Peyer's patch (tissue), 4 donors: ENCODE measurements at regions not wholly inside any gene's neighbourhood (a gene's known extent, or its start where the extent isn't known, plus 50 kb on each side); places are given as distances from the start of the nearest gene placed in this dataset.

Experiments used
- DNase-seq, 3 donors: peaks; one replicate each; pipeline ENCODE4 v3.0.0-alpha.2; 2017 to 2019
- H3K27ac ChIP-seq, 4 donors: fragments of 200-600 bp; sonication (generic); one replicate each; pipeline ENCODE4 v1.5.1; 2016 to 2019
- H3K27me3 ChIP-seq, 2 donors: fragments of 200-600 bp; sonication (generic); one replicate each; pipeline ENCODE4 v1.5.1; 2019
- H3K36me3 ChIP-seq, 3 donors: fragments of 200-600 bp; sonication (generic); one replicate each; pipeline ENCODE4 v1.5.1; 2016 to 2019
- H3K4me1 ChIP-seq, 4 donors: fragments of 200-600 bp; sonication (generic); one replicate each; pipeline ENCODE4 v1.5.1; 2016 to 2019
- H3K4me3 ChIP-seq, 4 donors: fragments of 200-600 bp; sonication (generic); 1 replicate in 3 of 4; 2 replicates in 1 of 4; pipeline ENCODE4 v1.5.1; 2016 to 2019; ENCODE audit warnings: mild to moderate bottlenecking in 1 of 4
- H3K9me3 ChIP-seq, 4 donors: fragments of 200-600 bp; sonication (generic); one replicate each; pipeline ENCODE4 v1.5.1; 2016 to 2019; ENCODE audit warnings: mild to moderate bottlenecking in 1 of 4
- CTCF ChIP-seq, 6 experiments: fragments of 450-650 bp in 4 of 6; fragments of 200-600 bp in 2 of 6; sonication (generic) in 1 of 6; IDR thresholded peaks; one replicate each; pipeline ENCODE4 v1.5.1; 2017 to 2019; ENCODE audit warnings: antibody characterized with exemption in 6 of 6, mild to moderate bottlenecking in 3 of 6, moderate library complexity in 1 of 6
- POLR2A ChIP-seq, 2 donors: fragments of 450-650 bp; IDR thresholded peaks; one replicate each; pipeline ENCODE4 v1.5.1; 2017; ENCODE audit warnings: antibody characterized with exemption in 2 of 2, mild to moderate bottlenecking in 2 of 2, moderate library complexity in 2 of 2

GRCh38 chr1:56297208-56297607 is 282.2 kb downstream of the PLPP3 start:
- H3K9me3 ChIP-seq: no peaks in the 10 kb centered on the region
- peaks cover 0 to 5% (median 0%) of the 10 kb centered on the region in 4 donors for H3K4me1 ChIP-seq
- no peaks in the 10 kb centered on the region for H3K27me3 ChIP-seq
- TF ChIP-seq POLR2A (IDR thresholded peaks at IDR 0.05) (no peak), CTCF (IDR thresholded peaks at IDR 0.05) (no peak)
- H3K27ac ChIP-seq: no peak overlapping the region
- no peak for DNase-seq
- no peaks in the 10 kb centered on the region for H3K36me3 ChIP-seq
- no peak overlapping the region for H3K4me3 ChIP-seq

- no peak overlapping the region for H3K4me3 ChIP-seq
- TF ChIP-seq CTCF (IDR thresholded peaks at IDR 0.05) (no peak), POLR2A (IDR thresholded peaks at IDR 0.05) (no peak)
- no peak for DNase-seq
- H3K36me3 ChIP-seq: no peaks in the 10 kb centered on the region
- no peak overlapping the region for H3K27ac ChIP-seq
- no peaks in the 10 kb centered on the region for H3K9me3 ChIP-seq
- peaks cover 0 to 5% (median 0%) of the 10 kb centered on the region in 4 donors for H3K4me1 ChIP-seq
- no peaks in the 10 kb centered on the region for H3K27me3 ChIP-seq
Observed at GRCh38 chr1:56295949-56296929, 283.1 kb downstream of the PLPP3 start.

- Histone ChIP-seq H3K36me3 (no peaks in the 10 kb centered on the region), H3K4me3 (no peak overlapping the region), H3K27me3 (no peaks in the 10 kb centered on the region), H3K9me3 (no peaks in the 10 kb centered on the region), H3K27ac (peak overlapping the region in 1 of 4 donors; percentile 13), H3K4me1 (no peaks in the 10 kb centered on the region)
- TF ChIP-seq POLR2A (IDR thresholded peaks at IDR 0.05): no peak
- TF ChIP-seq CTCF (IDR thresholded peaks at IDR 0.05): no peak
- peak in 1 of 3 donors; percentile 44 for DNase-seq
Observed at GRCh38 chr1:56291374-56291919, 287.9 kb downstream of the PLPP3 start.

- no peak overlapping the region for H3K4me3 ChIP-seq
- H3K36me3 ChIP-seq: no peaks in the 10 kb centered on the region
- no peaks in the 10 kb centered on the region for H3K27me3 ChIP-seq
- H3K27ac ChIP-seq: no peak overlapping the region
- no peaks in the 10 kb centered on the region for H3K9me3 ChIP-seq
- TF ChIP-seq POLR2A (IDR thresholded peaks at IDR 0.05) (no peak), CTCF (IDR thresholded peaks at IDR 0.05) (no peak)
- no peak for DNase-seq
- H3K4me1 ChIP-seq: no peaks in the 10 kb centered on the region
Observed at GRCh38 chr1:56289260-56289659, 290.1 kb downstream of the PLPP3 start.

DNA sequence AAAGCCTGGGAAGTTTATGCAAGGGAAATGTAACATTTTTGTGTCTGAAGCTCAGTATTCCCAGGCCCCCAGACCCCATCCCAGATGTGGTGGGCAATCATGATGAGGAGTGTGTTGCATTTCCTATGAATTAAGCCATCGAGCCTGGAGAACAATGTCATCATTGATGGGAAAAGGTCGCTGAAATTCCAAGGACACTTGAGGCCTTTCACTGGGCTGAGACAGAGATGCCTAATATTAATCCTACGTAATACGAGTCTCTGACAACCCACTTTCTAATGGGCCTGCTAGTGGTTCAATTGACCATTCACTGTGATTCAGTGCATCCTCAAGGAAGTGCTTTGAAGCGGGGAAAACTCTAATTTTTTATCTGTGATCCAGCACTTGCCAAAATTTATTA is 291.6 kb downstream of the PLPP3 start:
- Histone ChIP-seq H3K36me3 (no peaks in the 10 kb centered on the region), H3K27me3 (no peaks in the 10 kb centered on the region), H3K9me3 (no peaks in the 10 kb centered on the region), H3K4me3 (no peak overlapping the region), H3K27ac (no peak overlapping the region), H3K4me1 (no peaks in the 10 kb centered on the region)
- no peak for DNase-seq
- TF ChIP-seq CTCF (IDR thresholded peaks at IDR 0.05) (no peak), POLR2A (IDR thresholded peaks at IDR 0.05) (no peak)
